Stimulated activated naive B cell treated with anti-CD40 and anti-IgM and Interleukin-4, amounts not matched to agents 10 μg/mL and 1 μg/mL and 100 μg/mL, for 72 hours (primary cell): ENCODE measurements at regions not wholly inside any gene's neighbourhood (a gene's known extent, or its start where the extent isn't known, plus 50 kb on each side); places are given as distances from the start of the nearest gene placed in this dataset.
A peak's percentile ranks its signal among the peaks of the same experiment; 100 is the strongest.

Source experiments
- ATAC-seq, 2 donors: fragments of 150-1000 bp; cut with Tn5 transposase; replicated peaks; 2 replicates each; pipeline ENCODE4 v1.10.0; 2021; ENCODE audit warnings: moderate library complexity in 1 of 2
- DNase-seq: peaks from one replicate; pipeline ENCODE4 v3.0.0; 2021
- H3K27ac Mint-ChIP-seq: one replicate; pipeline ENCODE4 v1.8.0; 2022; ENCODE audit warnings: mild to moderate bottlenecking, mixed read lengths
- H3K27me3 Mint-ChIP-seq, 2 donors: one replicate each; pipeline ENCODE4 v1.8.0; 2022; ENCODE audit warnings: mixed read lengths in 2 of 2
- H3K36me3 Mint-ChIP-seq, 2 donors: one replicate each; pipeline ENCODE4 v1.8.0; 2022; ENCODE audit warnings: mixed read lengths in 2 of 2, mild to moderate bottlenecking in 1 of 2
- H3K4me1 Mint-ChIP-seq, 2 donors: one replicate each; pipeline ENCODE4 v1.8.0; 2022; ENCODE audit warnings: mixed read lengths in 2 of 2, mild to moderate bottlenecking in 1 of 2
- H3K4me3 Mint-ChIP-seq, 2 donors: one replicate each; pipeline ENCODE4 v1.8.0; 2022; ENCODE audit warnings: mild to moderate bottlenecking in 2 of 2, mixed read lengths in 2 of 2, moderate library complexity in 1 of 2
- H3K9me3 Mint-ChIP-seq, 2 donors: one replicate each; pipeline ENCODE4 v1.8.0; 2022; ENCODE audit warnings: mixed read lengths in 2 of 2, mild to moderate bottlenecking in 1 of 2

- peaks cover 32 to 50% of the 10 kb centered on the region in 2 donors for H3K27me3 Mint-ChIP-seq
- H3K9me3 Mint-ChIP-seq, result no peaks in the 10 kb centered on the region
- H3K36me3 Mint-ChIP-seq, result peaks cover 0 to 4% of the 10 kb centered on the region in 2 donors
- DNase-seq, result no peak
- peaks cover 72 to 96% of the 10 kb centered on the region in 2 donors for H3K4me1 Mint-ChIP-seq
- H3K4me3 Mint-ChIP-seq, result peak overlapping the region in 1 of 2 donors; percentile 27
- peak overlapping the region; percentile 81 for H3K27ac Mint-ChIP-seq
- no peak for ATAC-seq
Observed at GRCh38 chr17:77884019-77884418, 74.5 kb upstream of the TNRC6C start.

GRCh38 chr17:77884967-77885641 lies 73.4 kb upstream of the TNRC6C start:
- peaks cover 41 to 53% of the 10 kb centered on the region in 2 donors for H3K27me3 Mint-ChIP-seq
- H3K4me1 Mint-ChIP-seq, result peaks cover 71 to 86% of the 10 kb centered on the region in 2 donors
- H3K27ac Mint-ChIP-seq, result no peak overlapping the region
- no peaks in the 10 kb centered on the region for H3K9me3 Mint-ChIP-seq
- no peak overlapping the region for H3K4me3 Mint-ChIP-seq
- no peak for ATAC-seq
- H3K36me3 Mint-ChIP-seq, result no peaks in the 10 kb centered on the region
- no peak for DNase-seq

- Mint-ChIP-seq H3K27me3 (peaks cover 45 to 59% of the 10 kb centered on the region in 2 donors), H3K36me3 (no peaks in the 10 kb centered on the region), H3K4me1 (peaks cover 66 to 79% of the 10 kb centered on the region in 2 donors), H3K4me3 (no peak overlapping the region), H3K9me3 (no peaks in the 10 kb centered on the region), H3K27ac (no peak overlapping the region)
- ATAC-seq, result no peak
- no peak for DNase-seq
Observed at GRCh38 chr17:77885678-77886386, 72.7 kb upstream of the TNRC6C start.

GRCh38 chr17:77886387-77886728 lies 72.1 kb upstream of the TNRC6C start:
- peaks cover 63 to 74% of the 10 kb centered on the region in 2 donors for H3K4me1 Mint-ChIP-seq
- DNase-seq (no peak), ATAC-seq (no peak)
- H3K9me3 Mint-ChIP-seq, result no peaks in the 10 kb centered on the region
- H3K27me3 Mint-ChIP-seq, result peaks cover 50 to 64% of the 10 kb centered on the region in 2 donors
- H3K27ac Mint-ChIP-seq, result no peak overlapping the region
- H3K4me3 Mint-ChIP-seq, result no peak overlapping the region
- no peaks in the 10 kb centered on the region for H3K36me3 Mint-ChIP-seq

- Mint-ChIP-seq H3K4me1 (peaks cover 55 to 67% of the 10 kb centered on the region in 2 donors), H3K27me3 (peaks cover 56 to 72% of the 10 kb centered on the region in 2 donors), H3K27ac (peak overlapping the region; percentile 83), H3K4me3 (peak overlapping the region; percentile 79 to 82), H3K36me3 (no peaks in the 10 kb centered on the region), H3K9me3 (no peaks in the 10 kb centered on the region)
- ATAC-seq, result no peak
- no peak for DNase-seq
Observed at GRCh38 chr17:77887110-77887463, 71.4 kb upstream of the TNRC6C start.

GRCh38 chr17:77887464-77888241 lies 70.8 kb upstream of the TNRC6C start:
- no peaks in the 10 kb centered on the region for H3K9me3 Mint-ChIP-seq
- peak overlapping the region; percentile 83 for H3K27ac Mint-ChIP-seq
- peaks cover 50 to 63% of the 10 kb centered on the region in 2 donors for H3K4me1 Mint-ChIP-seq

GRCh38 chr17:77888242-77889134 lies 70.0 kb upstream of the TNRC6C start:
- no peaks in the 10 kb centered on the region for H3K36me3 Mint-ChIP-seq
- H3K27me3 Mint-ChIP-seq, result peaks cover 65 to 86% of the 10 kb centered on the region in 2 donors
- no peak overlapping the region for H3K27ac Mint-ChIP-seq
- DNase-seq (no peak), ATAC-seq (peak; percentile 19 to 20)
- H3K9me3 Mint-ChIP-seq, result no peaks in the 10 kb centered on the region
- H3K4me3 Mint-ChIP-seq, result peak overlapping the region; percentile 79 to 82
- H3K4me1 Mint-ChIP-seq, result peaks cover 52 to 63% of the 10 kb centered on the region in 2 donors

More at GRCh38 chr17:77887464-77888241, 70.8 kb upstream of the TNRC6C start:
- Mint-ChIP-seq H3K36me3 (no peaks in the 10 kb centered on the region), H3K27me3 (peaks cover 60 to 77% of the 10 kb centered on the region in 2 donors), H3K4me3 (peak overlapping the region; percentile 79 to 82)
- peak; percentile 83 to 84 for ATAC-seq
- DNase-seq, result peak; percentile 27

- no peak overlapping the region for H3K27ac Mint-ChIP-seq
- H3K36me3 Mint-ChIP-seq, result no peaks in the 10 kb centered on the region
- ATAC-seq (no peak), DNase-seq (no peak)
- H3K4me3 Mint-ChIP-seq, result no peak overlapping the region
- no peaks in the 10 kb centered on the region for H3K9me3 Mint-ChIP-seq
- peaks cover 70 to 87% of the 10 kb centered on the region in 2 donors for H3K27me3 Mint-ChIP-seq
- H3K4me1 Mint-ChIP-seq, result peaks cover 52 to 63% of the 10 kb centered on the region in 2 donors
Observed at GRCh38 chr17:77889135-77889505, 69.4 kb upstream of the TNRC6C start.

GRCh38 chr17:77889866-77890760 lies 68.4 kb upstream of the TNRC6C start:
- ATAC-seq (no peak), DNase-seq (no peak)
- H3K9me3 Mint-ChIP-seq, result no peaks in the 10 kb centered on the region
- peaks cover 47 to 55% of the 10 kb centered on the region in 2 donors for H3K4me1 Mint-ChIP-seq
- peaks cover 74 to 89% of the 10 kb centered on the region in 2 donors for H3K27me3 Mint-ChIP-seq
- H3K4me3 Mint-ChIP-seq, result no peak overlapping the region
- H3K27ac Mint-ChIP-seq, result no peak overlapping the region
- no peaks in the 10 kb centered on the region for H3K36me3 Mint-ChIP-seq

- H3K4me3 Mint-ChIP-seq, result no peak overlapping the region
- DNase-seq (no peak), ATAC-seq (no peak)
- no peaks in the 10 kb centered on the region for H3K36me3 Mint-ChIP-seq
- peaks cover 71 to 86% of the 10 kb centered on the region in 2 donors for H3K27me3 Mint-ChIP-seq
- H3K4me1 Mint-ChIP-seq, result peaks cover 45 to 52% of the 10 kb centered on the region in 2 donors
- no peak overlapping the region for H3K27ac Mint-ChIP-seq
- no peaks in the 10 kb centered on the region for H3K9me3 Mint-ChIP-seq
Observed at GRCh38 chr17:77890771-77891170, 67.7 kb upstream of the TNRC6C start.

GRCh38 chr17:77891602-77892001 lies 66.9 kb upstream of the TNRC6C start:
- no peak for DNase-seq
- H3K27me3 Mint-ChIP-seq, result peaks cover 64 to 82% of the 10 kb centered on the region in 2 donors
- no peaks in the 10 kb centered on the region for H3K36me3 Mint-ChIP-seq
- ATAC-seq, result no peak
- H3K4me3 Mint-ChIP-seq, result no peak overlapping the region
- H3K9me3 Mint-ChIP-seq, result no peaks in the 10 kb centered on the region
- peaks cover 39 to 44% of the 10 kb centered on the region in 2 donors for H3K4me1 Mint-ChIP-seq
- peak overlapping the region; percentile 20 for H3K27ac Mint-ChIP-seq

- peaks cover 36 to 43% of the 10 kb centered on the region in 2 donors for H3K4me1 Mint-ChIP-seq
- H3K27me3 Mint-ChIP-seq, result peaks cover 64 to 82% of the 10 kb centered on the region in 2 donors
- H3K36me3 Mint-ChIP-seq, result no peaks in the 10 kb centered on the region
- ATAC-seq (no peak), DNase-seq (no peak)
- no peak overlapping the region for H3K4me3 Mint-ChIP-seq
- H3K27ac Mint-ChIP-seq, result peak overlapping the region; percentile 20
- no peaks in the 10 kb centered on the region for H3K9me3 Mint-ChIP-seq
Observed at GRCh38 chr17:77892031-77892430, 66.5 kb upstream of the TNRC6C start.
